B cell (primary cell): ENCODE measurements at regions not wholly inside any gene's neighbourhood (a gene's known extent, or its start where the extent isn't known, plus 50 kb on each side); places are given as distances from the start of the nearest gene placed in this dataset.

Experiments used
- ATAC-seq: fragments of 200-7000 bp; cut with Tn5 transposase; one replicate; pipeline ENCODE4 v1.10.0; 2021; ENCODE audit warnings: low read depth, mild to moderate bottlenecking, moderate number of reproducible peaks, moderate library complexity
- CTCF ChIA-PET: fragments of 350-600 bp; sonication (Branson Sonifier 250); formaldehyde crosslinking; loops from one replicate; lab custom pipeline; 2021; ENCODE audit warnings: antibody characterized with exemption, inconsistent platforms; lab: Charles Lee
- POLR2A ChIA-PET: fragments of 350-600 bp; sonication (Branson Sonifier 250); formaldehyde crosslinking; loops from one replicate; lab custom pipeline; 2021; ENCODE audit warnings: antibody characterized with exemption; lab: Charles Lee
- DNase-seq: peaks from one replicate; pipeline ENCODE4 v3.0.0; 2013
- H2AFZ ChIP-seq: 2 replicates; pipeline ENCODE4 v1.6.1; 2012; ENCODE audit warnings: mild to moderate bottlenecking, low read depth, low read length; ENCODE audit not compliant: insufficient read depth, poor library complexity, severe bottlenecking
- H3K27ac ChIP-seq, 2 donors: 1 replicate in 1 of 2; 2 replicates in 1 of 2; pipeline ENCODE4 v1.5.1; 2012 to 2013; ENCODE audit warnings: low read length in 2 of 2, mild to moderate bottlenecking in 2 of 2, moderate library complexity in 1 of 2
- H3K27me3 ChIP-seq, 4 experiments: fragments of 200-600 bp in 1 of 4; sonication (generic) in 1 of 4; replicated peaks in 1 of 4; 1 replicate in 2 of 4; 2 replicates in 2 of 4; pipeline versions ENCODE4 v1.6.1 to v1.7.0; 2013 to 2016; ENCODE audit warnings: low read length in 3 of 4, mild to moderate bottlenecking in 2 of 4, mixed read lengths in 1 of 4, moderate library complexity in 1 of 4; ENCODE audit not compliant: insufficient read depth in 4 of 4, control insufficient read depth in 3 of 4; ENCODE audit errors: control extremely low read depth in 1 of 4
- H3K36me3 ChIP-seq, 2 experiments: replicated peaks in 1 of 2; 1 replicate in 1 of 2; 2 replicates in 1 of 2; pipeline versions ENCODE4 v1.6.1 to v1.7.1; 2013; ENCODE audit warnings: low read length in 1 of 2; ENCODE audit not compliant: insufficient read depth in 2 of 2, control insufficient read depth in 1 of 2; ENCODE audit errors: control extremely low read depth in 1 of 2, extremely low read depth in 1 of 2
- H3K4me1 ChIP-seq, 2 donors: fragments of 200-600 bp in 1 of 2; sonication (generic) in 1 of 2; 1 replicate in 1 of 2; 2 replicates in 1 of 2; pipeline versions ENCODE4 v1.5.1 to v1.6.1; 2013 to 2017; ENCODE audit warnings: low read length in 2 of 2; ENCODE audit not compliant: control insufficient read depth in 2 of 2, insufficient read depth in 2 of 2
- H3K4me2 ChIP-seq: replicated peaks from 2 replicates; pipeline ENCODE3; 2012; ENCODE audit warnings: mild to moderate bottlenecking, low read depth, low read length; ENCODE audit not compliant: poor library complexity, severe bottlenecking
- H3K4me3 ChIP-seq, 5 experiments: fragments of 200-600 bp in 1 of 5; sonication (generic) in 1 of 5; 1 replicate in 3 of 5; 2 replicates in 2 of 5; pipeline versions ENCODE4 v1.5.1 to v1.7.0; 2011 to 2016; ENCODE audit warnings: low read length in 4 of 5, mild to moderate bottlenecking in 4 of 5, low read depth in 2 of 5, control low read depth in 1 of 5, moderate library complexity in 1 of 5; ENCODE audit not compliant: insufficient read depth in 1 of 5; ENCODE audit errors: control extremely low read depth in 1 of 5, extremely low read depth in 1 of 5
- H3K79me2 ChIP-seq: fragments of 200-600 bp; sonication (generic); one replicate; pipeline ENCODE4 v1.6.0; 2016; ENCODE audit warnings: low read length; ENCODE audit not compliant: control insufficient read depth, insufficient read depth
- H3K9ac ChIP-seq: fragments of 200-600 bp; sonication (generic); 2 replicates; pipeline ENCODE4 v1.6.1; 2017; ENCODE audit warnings: mild to moderate bottlenecking, low read length, moderate library complexity
- H3K9me3 ChIP-seq, 3 donors: one replicate each; pipeline versions ENCODE4 v1.6.1 to v1.7.1; 2013; ENCODE audit warnings: low read length in 2 of 3; ENCODE audit not compliant: control insufficient read depth in 2 of 3, insufficient read depth in 1 of 3; ENCODE audit errors: control extremely low read depth in 1 of 3
- H4K20me1 ChIP-seq: 2 replicates; pipeline ENCODE4 v1.6.0; 2012; ENCODE audit warnings: mild to moderate bottlenecking, low read length; ENCODE audit not compliant: insufficient read depth, control insufficient read depth, poor library complexity, severe bottlenecking
- H3K27ac Mint-ChIP-seq: one replicate; pipeline ENCODE4 v1.8.0; 2021; ENCODE audit warnings: mixed read lengths
- H3K27me3 Mint-ChIP-seq: one replicate; pipeline ENCODE4 v1.8.0; 2021; ENCODE audit warnings: mixed read lengths
- H3K4me1 Mint-ChIP-seq: one replicate; pipeline ENCODE4 v1.8.0; 2021; ENCODE audit warnings: mixed read lengths
- H3K4me3 Mint-ChIP-seq: one replicate; pipeline ENCODE4 v1.8.0; 2021; ENCODE audit warnings: mixed read lengths
- H3K9me3 Mint-ChIP-seq: one replicate; pipeline ENCODE4 v1.8.0; 2022; ENCODE audit warnings: mixed read lengths; ENCODE audit not compliant: insufficient read depth
- CTCF ChIP-seq: fragments of 200-600 bp; IDR thresholded peaks from one replicate; pipeline ENCODE4 v1.8.0; 2022; ENCODE audit warnings: antibody characterized with exemption, mild to moderate bottlenecking
- EZH2 ChIP-seq: IDR thresholded peaks from 2 replicates; pipeline ENCODE4 v1.6.1; 2012; ENCODE audit warnings: borderline replicate concordance, low read depth, mild to moderate bottlenecking, moderate library complexity, low read length; ENCODE audit not compliant: insufficient read depth, poor library complexity, severe bottlenecking
- WGBS: methylation state at CpG from one replicate; pipeline ENCODE4 v1.1.5; 2013; ENCODE audit warnings: missing lambda C conversion rate; ENCODE audit not compliant: insufficient coverage; 5-methylcytosine and 5-hydroxymethylcytosine counted together
- intact Hi-C: fragments of 100-400 bp; cut with micrococcal nuclease; formaldehyde crosslinking; loops from one replicate; pipeline ENCODE4 v1.10.0; 2022

- no peaks in the 10 kb centered on the region for H3K4me1 ChIP-seq
- 74% methylated on average over 6 of the region's 6 CpGs for WGBS
- ChIA-PET POLR2A (no interaction called here), CTCF (no interaction called here)
- intact Hi-C loops = no loop called here
- DNase-seq = no peak
- Mint-ChIP-seq H3K27me3 (no peaks in the 10 kb centered on the region), H3K4me3 (no peak overlapping the region), H3K9me3 (no peaks in the 10 kb centered on the region), H3K4me1 (no peaks in the 10 kb centered on the region), H3K27ac (no peak overlapping the region)
- no peaks in the 10 kb centered on the region for H3K27me3 ChIP-seq
- no peak overlapping the region for H3K4me3 ChIP-seq
- no peaks in the 10 kb centered on the region for H3K79me2 ChIP-seq
- no peak for ATAC-seq
- H4K20me1 ChIP-seq = no peaks in the 10 kb centered on the region
- no peak overlapping the region for H3K27ac ChIP-seq
- no peak overlapping the region for H2AFZ ChIP-seq
- no peak overlapping the region for H3K9ac ChIP-seq
- H3K36me3 ChIP-seq = no peaks in the 10 kb centered on the region
- H3K9me3 ChIP-seq = peaks cover 0 to 6% (median 0%) of the 10 kb centered on the region in 3 donors
- no peak for TF ChIP-seq CTCF
- TF ChIP-seq EZH2 = no peak
- no peak overlapping the region for H3K4me2 ChIP-seq
Observed at GRCh38 chr17:12290207-12290606, 269.5 kb downstream of the MAP2K4 start.

- no peak overlapping the region for H3K4me2 ChIP-seq
- CTCF ChIA-PET = no interaction called here
- H3K36me3 ChIP-seq = no peaks in the 10 kb centered on the region
Observed at GRCh38 chr17:12296209-12296625, 275.5 kb downstream of the MAP2K4 start.

More at GRCh38 chr17:12296209-12296625, 275.5 kb downstream of the MAP2K4 start:
- no peak overlapping the region for H3K4me3 ChIP-seq
- no peaks in the 10 kb centered on the region for H4K20me1 ChIP-seq
- H3K27ac ChIP-seq = no peak overlapping the region
- H3K4me1 ChIP-seq = no peaks in the 10 kb centered on the region
- Mint-ChIP-seq H3K4me1 (no peaks in the 10 kb centered on the region), H3K4me3 (no peak overlapping the region), H3K27ac (no peak overlapping the region), H3K9me3 (no peaks in the 10 kb centered on the region), H3K27me3 (no peaks in the 10 kb centered on the region)
- ATAC-seq = no peak
- no peak for DNase-seq
- 38% methylated on average over 2 of the region's 5 CpGs for WGBS
- H3K27me3 ChIP-seq = no peaks in the 10 kb centered on the region
- H3K9ac ChIP-seq = no peak overlapping the region
- H3K79me2 ChIP-seq = no peaks in the 10 kb centered on the region
- no peaks in the 10 kb centered on the region for H3K9me3 ChIP-seq
- intact Hi-C loops = no loop called here
- TF ChIP-seq EZH2 (no peak), CTCF (no peak)
- no peak overlapping the region for H2AFZ ChIP-seq
- POLR2A ChIA-PET = no interaction called here
